ENCODE measurements at regions not wholly inside any gene's neighbourhood (a gene's known extent, or its start where the extent isn't known, plus 50 kb on each side); places are given as distances from the start of the nearest gene placed in this dataset.

DNA sequence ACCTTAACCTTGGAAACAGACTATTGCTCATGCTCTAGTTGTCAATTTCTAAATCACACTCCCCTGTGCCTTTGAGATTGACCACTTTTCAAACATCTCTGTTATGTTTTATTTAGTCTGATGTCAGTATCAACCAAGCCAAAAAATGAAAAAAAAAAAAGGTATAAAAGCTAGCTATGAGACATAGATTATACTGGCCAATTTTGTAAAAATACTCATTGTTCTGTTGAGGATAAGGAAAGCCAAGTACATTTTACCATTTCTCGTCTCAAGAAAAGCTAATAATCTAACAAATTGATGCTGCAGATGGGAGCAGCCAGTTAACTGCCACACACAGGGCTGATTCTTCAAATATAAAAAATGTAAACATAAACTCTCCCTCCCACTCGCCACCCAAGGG is 572.6 kb upstream of the KLF12 start:
- DNase-seq = no peak

DNA sequence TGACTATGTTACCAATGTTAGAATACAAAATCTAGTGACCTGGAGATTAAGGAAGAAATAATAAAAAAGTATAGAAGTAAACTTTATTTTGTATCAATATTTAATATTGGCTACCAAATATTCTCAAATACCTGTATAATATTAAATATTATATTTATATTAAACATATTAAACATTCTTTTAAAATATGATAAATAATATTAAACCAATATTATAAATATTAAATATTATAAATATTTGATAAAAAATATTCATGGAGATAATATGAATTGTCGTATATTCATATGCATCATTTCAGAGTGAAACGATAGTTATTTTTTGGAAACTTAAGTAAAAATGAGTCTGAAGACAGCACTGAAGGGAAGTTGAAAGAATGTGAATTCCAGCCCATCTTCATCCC is 571.2 kb upstream of the KLF12 start:
- no peak for DNase-seq

DNA sequence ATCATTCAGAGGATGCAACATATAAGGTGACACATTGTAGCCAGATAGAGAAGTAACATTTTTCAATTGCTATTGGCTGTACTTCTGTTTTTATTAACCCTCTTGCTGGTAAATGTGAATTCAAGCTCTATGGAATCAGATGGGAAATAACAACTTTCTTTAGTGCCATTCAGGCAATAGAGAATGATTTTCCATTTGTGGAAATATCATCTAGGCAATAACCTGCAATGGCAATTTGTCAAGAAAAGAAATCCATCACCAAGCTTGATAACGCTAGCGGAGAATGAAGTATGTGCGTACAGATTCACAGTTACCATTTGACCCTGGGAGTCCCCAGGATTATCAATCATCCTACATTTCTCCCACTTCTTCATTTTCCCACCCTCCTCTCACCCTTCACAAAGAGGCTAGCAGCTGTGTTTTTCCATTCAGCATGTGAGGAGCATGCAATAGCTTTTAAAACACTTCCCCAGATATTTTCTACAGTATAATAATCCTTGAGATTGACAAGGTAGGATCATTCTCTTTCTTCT is 569.7 kb upstream of the KLF12 start:
- DNase-seq = no peak

DNA sequence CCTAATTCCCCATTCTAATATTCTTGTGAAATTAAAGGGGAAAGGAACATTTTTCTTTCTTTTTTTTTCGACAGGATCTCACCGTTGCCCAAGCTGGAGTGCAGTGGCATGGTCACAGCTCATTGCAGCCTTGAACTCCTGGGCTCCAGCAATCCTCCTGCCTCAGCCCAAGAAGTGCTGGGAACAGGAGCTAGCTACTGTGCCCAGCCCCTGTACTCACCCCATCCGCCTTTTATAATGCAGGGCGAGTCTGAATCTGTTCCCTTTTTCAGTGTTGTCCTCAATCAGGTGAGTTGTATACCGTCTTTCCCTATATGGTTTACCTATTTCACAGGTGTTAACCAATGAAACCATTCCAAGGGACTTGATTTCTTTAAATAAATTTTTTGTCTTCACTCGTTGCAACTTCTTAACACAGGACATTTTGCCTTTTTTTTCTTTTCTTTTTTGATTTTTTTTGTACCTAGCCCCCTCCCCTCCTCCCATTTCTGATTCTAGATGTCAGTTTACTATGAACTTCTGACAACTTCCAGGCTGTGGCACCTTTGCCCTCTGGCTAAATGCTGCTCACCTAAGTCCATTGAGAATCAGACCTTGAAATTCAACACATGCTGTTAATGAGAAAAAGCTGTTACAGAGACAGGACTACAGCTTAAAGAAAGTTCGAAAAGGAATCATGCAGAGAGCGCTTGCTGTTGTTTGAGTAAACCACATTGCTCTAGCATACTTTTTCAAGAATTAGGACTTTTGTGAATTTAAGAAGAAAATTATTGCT is 562.1 kb upstream of the KLF12 start:
- DNase-seq = no peak

DNA sequence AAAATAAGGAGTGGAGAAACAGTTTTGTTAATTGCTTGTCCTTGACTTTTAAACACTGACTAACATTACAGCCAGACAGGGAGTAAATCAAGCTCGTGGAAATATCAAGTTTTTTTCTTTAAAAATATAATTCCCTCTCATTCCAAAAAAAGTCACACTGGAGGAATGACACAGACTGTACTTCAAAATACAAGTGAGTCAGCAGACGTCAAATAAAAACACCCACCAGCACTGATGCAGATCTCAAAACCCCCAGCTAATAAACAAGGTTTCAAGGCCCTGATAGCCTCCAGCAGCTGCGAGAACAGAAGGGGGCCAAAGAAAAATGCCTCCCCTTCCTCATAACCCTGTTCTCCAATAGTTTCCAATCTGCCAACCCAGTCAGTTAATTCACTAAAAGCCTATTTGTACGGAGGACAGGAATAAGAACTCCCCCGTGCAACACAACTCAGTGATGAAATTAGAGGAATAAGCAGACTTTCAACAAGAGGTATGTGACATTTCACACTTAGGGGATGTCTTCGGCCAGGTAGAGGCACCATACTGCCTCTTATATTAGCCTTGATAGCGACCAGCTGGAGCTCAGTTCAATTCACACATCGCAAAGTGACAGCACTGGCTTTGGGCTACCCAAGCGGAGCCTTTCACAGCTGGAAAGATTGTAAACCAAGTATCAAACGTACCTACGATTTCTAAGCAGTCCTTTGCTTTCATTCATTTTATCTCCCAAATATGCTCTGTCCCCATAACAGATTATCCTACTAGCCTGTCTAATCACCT is 561.0 kb upstream of the KLF12 start:
- DNase-seq = no peak

DNA sequence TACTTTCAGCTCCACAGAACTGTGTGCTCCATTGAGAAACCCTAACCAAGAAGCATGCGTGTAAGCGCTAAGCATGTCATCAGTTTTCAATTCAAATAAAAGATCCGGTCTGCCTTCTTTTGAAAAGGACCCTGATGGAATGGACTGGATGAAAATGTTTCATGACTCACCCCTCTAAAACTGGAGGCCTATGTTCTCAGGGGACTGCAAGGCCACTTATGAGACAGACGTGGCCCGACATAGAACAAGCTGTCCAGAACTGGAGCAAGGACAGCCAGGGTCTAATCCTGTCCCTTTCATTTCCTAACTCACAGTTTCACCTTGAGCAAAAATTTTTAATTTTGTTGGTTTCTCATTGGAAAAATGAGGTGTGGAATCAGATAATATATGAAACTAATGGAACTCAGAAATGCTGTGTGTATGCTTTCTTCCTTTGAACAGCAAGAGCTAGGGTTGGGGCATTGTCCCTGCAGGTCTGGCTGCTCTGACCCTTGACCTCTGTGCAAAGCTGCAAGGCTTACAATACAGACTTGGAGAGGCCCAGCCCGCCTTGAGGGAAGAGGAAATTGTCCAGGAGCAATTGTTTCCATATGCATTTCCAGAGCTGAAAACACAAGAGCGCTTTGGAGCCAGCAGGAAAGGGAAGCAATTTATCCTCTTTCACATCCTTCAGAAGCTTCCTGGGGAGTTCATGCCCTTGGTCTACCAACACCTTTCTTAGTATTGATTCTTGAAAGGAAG is 553.4 kb upstream of the KLF12 start:
- no peak for DNase-seq

DNA sequence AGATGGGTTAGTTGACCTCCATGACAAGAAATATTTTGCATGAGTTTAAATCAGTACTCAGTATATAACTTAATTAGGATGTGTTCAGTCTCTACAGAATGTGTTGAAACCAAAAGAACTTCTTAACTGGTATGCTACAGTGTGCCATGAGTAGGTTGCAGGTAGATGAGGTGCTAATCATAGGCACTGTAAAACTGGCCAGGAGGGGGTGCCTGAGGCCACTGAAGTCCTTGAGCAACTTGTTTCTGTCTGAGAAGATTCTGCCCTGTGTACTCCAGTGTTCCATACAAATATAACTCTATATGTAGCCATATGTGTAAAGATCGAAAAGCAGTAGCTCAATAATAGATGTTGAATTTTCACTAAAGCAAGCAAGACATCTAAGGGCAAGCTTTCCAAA is 549.2 kb upstream of the KLF12 start:
- no peak for DNase-seq

DNA sequence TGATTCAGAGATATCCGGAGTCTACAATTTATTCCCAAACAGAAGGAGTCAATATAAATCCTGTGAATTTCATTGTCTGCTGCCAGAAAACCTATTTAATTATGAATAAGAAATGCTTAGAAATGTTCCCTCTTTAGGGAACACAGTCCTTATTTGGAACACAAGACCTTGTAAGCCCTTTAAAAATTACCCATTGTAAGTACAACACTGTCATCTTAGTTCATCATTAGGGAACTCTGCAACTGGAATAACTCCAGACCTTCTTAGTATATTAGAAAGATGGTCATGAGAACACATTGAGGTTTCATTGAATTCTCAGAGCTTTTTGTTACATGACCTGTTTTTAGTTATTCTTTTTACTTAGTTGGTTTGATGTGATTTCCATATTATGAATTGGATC is 548.5 kb upstream of the KLF12 start:
- no peak for DNase-seq

DNA sequence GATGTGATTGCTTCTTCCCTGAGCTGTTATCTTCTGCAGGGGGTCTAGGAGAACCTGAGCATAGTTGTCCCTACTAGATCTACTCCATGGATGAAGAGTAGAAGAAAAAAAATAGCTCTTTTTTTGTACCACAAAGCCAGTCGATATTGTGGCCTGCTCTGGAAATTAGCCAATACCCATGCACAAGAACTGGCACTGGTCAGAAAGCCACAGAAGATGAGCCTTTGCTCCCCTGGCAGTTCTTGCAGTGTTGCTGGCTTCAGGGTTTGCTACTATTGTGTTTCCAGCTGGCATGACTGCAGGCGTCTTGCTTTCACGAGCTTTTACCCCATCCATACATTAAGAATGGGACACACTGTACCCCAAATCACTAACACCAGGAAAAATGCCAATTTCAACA is 547.7 kb upstream of the KLF12 start:
- DNase-seq = no peak

DNA sequence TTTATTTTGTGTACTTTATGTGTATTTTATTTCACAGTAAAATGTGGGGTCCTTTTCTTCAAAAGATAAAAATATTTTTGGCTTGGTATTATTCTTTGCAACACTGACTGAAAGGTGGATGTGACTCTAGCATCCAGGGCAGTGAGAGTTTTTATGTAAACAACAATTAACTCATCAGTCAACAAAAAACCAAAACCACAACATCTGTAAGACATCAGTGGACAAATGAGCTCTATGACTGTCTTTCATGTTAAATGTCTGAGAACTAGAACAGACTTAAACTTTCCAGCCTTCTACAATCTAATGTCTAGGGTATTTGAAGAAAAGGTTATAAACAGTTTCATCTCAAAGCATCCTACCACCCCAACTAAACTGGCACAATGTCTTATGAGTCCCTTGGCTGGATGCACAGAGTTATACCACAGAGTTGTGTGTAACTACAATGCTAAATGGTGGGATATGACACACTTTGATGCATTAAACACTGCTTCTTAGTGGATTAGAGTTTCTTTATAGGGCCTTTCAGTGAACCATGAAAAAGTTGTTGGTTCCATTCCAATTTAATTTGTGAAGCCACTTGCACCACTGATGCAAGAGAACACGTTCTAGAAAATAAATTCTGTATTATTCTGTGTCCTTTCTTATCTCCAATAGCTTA is 544.2 kb upstream of the KLF12 start:
- DNase-seq = no peak

DNA sequence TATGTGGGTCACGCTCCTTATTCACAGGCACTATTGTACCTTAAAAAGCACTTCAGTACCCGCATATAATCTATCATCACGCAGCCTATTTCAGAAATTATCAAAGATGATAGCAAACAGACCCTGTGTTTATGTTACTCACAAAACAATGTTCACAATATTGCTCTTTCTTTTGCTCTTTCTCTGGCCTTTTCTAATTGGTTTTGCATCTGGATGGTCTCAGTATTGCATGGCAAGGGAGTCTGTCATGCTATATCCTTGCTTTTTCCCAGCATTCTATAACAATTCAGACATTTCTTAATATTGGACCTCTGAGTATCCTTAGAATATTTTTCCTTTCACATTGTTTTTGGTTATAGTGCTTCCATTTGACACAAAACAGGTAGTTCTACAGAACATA is 541.8 kb upstream of the KLF12 start:
- DNase-seq = no peak

DNA sequence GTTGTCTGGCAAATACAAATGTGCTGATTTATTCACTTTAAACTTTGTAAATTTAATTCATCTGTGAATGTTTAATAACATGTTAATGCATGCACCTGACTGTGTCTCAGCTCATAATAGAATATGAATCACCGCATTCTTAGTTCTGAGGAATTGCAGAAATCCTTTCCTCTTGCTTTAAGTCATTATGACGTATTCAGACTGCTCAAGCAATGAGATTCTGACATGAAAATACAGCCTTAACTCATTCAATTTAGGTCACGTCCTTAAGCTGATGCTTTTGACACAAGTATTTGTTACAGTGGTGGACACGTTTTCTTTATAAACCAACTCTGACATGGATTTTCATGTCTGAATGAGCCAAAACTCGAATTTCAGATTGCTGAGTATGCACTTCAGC is 541.0 kb upstream of the KLF12 start:
- peak; percentile 37 for DNase-seq

DNA sequence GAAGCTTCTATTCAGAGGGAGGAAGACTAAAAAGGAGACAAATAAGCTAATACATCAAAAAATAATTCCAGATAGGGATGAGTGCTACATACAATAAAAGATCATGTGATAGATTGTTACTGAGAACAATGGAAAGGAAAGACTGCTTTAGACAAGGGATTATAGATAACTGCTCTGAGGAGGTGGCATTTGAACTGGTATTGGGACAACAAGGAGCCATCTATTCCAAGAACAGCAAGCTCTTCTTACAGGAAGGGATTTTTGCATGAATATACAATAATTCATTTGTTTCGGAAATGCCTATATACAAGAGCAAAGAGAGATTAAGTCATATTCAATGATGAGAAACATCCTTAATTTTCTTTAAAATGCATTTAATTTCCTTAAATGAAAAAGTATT is 540.5 kb upstream of the KLF12 start:
- no peak for DNase-seq

DNA sequence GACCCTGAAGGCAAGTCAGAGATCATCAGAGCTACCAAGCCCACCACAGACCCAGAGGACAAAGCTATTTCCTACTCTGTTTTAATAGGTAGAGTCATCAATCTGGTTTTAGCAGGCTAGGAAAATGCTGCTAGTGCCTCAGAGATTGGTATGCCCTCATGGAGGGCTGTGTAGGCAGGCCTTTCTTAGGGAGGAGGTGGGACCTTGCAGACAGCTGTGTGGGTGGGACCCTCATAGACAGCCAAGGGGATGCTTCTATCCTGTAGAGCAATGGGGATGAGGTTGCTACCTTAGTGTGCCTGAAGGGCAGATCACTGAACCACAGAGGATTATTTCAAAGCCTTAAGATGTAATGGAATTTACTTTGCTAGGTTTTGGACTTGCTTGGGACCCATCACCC is 534.9 kb upstream of the KLF12 start:
- no peak for DNase-seq

DNA sequence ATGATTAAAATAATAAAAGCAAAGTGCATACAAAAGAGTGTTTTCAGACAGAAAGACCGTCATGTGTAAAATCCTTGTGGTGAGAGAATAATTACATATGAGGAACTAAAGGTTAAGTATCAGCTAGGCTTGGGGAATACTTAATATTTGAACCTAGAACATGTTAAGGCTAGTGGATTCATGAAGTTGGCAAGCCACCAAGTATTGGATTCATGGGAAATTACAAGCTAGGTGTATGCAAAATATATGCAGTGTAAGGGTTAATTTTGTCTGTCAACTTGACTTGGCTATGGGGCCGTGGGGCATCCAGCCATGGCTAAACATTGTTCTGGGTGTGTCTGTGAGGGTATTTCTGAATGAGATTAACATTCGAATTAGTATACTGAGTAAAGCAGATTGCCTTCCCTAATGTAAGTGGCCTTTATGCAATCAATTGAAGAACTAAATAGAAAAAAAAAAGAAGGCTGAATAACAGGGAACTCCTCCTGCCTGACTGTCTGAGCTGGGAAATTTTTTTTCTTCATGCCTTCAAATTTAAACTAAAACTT is 533.5 kb upstream of the KLF12 start:
- no peak for DNase-seq

DNA sequence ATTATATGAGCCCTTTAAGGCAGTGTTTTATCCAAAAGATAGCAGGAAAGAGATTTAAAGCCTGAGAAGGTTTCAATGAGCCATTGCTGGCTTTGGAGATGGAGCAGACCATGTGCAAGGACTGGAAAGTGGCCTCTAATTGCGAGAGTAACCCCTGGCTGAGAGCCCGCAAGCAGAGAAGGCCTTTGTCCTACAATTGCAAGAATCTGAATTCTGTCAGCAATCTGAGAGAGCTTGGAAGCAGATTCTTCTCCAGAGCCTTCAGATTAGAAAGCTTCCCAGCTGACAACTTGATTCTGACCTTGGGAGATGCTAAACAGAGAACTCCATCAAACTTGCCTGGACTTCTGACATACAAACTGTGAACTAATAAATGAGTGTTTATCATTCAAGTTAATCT is 528.7 kb upstream of the KLF12 start:
- no peak for DNase-seq

DNA sequence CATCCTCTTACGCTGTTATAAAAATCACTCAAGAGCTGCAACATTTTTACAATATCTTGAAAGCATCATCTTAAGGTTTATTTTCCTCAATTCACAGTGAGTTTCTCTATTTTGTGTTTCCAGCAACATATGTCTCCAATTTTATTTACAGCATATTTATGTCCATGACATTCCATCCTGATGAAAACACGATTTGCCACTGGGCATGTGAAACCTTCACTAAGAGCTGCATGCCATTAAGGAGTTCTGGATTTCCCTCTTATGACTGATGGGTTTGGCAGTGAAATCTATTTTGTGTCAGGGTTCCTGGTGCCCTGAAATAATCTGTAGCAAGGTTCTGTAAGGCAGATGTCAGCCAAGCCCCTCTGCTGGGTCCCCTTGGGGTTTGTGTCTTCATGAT is 527.6 kb upstream of the KLF12 start:
- DNase-seq = no peak

DNA sequence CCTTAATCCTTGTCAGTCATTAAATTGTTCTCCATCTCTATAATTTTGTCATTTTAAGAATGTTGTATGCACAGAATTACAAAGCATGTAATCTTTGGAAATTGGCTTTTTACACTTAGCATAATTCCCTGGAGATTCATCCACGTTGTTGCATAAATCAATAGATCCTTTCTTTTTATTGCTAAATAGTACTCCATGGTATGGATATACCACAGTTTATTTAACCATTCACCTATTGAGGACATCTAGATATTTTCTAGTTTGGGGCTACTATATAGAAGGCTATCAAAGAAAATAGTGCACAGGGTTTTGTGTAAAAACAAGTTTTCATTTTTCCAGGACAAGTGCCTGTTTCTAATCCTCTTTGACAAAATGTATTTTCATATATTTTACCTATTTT is 523.6 kb upstream of the KLF12 start:
- DNase-seq = no peak

DNA sequence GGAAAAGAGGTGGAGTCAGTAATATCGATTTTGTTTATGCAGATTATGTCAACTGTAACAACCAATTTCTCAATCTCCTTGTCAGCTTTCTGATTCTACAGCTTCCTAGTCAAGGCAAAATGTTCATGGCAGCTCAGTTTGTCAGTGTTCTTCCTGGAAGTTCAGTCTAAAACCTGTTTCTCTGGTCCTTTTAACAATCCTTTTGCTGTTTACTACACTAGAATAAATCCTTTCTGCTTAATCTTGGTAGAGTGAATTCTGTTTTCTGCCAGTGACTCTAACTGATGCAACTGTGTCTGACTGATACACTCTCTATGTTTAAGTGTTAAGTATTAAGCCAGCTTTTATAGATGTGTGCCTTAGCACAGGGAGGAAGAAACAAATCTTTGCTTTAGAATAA is 516.9 kb upstream of the KLF12 start:
- no peak for DNase-seq

DNA sequence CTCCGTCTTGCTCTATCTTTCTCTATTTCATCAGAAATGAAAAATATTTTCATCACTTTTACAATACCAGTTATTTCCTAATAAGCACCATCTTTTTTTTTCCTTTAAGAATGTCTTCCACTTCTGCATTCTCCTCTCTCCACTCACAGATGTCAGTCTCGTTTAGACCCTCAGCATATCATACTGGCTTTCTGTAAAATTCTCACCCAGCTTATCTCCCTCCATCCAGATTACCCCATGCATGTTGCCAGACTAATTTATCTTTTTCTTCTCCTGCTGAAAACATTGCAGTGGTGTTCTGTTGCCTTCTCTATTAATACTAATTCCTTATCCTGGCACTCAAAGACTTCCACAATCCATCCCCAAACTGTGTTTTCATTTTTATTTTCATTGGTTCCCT is 513.8 kb upstream of the KLF12 start:
- no peak for DNase-seq

DNA sequence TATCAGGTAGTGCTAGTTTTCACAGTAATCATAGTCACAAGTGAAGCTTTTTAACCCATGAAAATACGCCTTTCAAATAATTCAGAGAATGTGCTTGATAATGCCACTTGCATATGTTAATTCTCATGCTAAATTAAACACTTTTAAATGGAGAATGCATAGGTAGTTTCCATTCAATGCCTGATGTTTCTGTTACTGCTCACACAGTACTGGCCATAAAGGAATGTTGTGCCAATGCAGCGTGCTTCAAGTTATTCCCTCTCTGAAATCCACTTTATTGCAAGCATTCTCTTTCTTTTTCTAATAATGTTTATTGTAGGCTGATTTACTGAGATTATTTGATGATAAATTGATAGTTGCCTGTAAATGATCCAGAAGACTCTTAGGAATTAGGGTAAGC is 513.0 kb upstream of the KLF12 start:
- no peak for DNase-seq

DNA sequence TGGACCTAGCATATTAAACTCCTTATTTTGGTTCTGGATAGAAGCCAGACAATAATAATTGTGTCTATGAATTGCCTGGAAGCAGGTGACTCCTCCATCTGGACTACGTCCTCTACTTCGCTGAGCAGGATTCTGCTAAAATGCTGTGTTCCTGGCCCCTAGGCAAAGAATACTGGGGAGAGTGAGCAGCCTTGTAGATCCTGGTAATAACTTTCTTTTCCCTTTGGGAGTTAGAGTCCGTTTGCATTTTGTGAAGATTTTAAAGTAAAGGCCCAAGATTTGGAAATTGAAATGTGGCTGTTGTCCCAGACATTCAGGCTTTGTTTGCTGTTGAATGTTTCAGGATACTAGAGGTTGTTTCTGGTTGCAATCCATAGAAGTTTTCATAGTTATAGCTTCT is 511.9 kb upstream of the KLF12 start:
- DNase-seq = no peak

DNA sequence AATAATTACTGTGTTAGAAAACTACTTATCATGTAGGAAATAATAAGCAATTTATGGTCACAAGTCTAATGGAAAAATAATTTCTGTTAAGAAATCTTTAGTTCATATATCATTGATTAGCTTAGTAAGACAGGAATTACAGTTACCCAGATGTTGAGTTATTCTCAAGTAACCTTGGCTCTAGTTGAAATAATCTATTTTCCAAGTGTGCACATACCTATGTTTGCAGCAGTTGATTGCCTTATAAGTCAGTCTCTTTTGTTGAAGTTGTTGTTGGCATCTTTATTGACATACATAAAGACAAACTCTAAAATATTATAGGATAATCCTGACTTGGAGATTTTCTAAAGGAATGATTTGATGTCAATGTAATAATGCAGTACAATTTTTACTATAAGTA is 511.4 kb upstream of the KLF12 start:
- DNase-seq = no peak
